Osteoblast (primary cell): ENCODE measurements at regions not wholly inside any gene's neighbourhood (a gene's known extent, or its start where the extent isn't known, plus 50 kb on each side); places are given as distances from the start of the nearest gene placed in this dataset.

Source experiments
- DNase-seq: peaks from one replicate; pipeline ENCODE4 v3.0.0; 2011; ENCODE audit warnings: low spot score, mixed read lengths; ENCODE audit not compliant: insufficient read length; ENCODE audit errors: missing footprints
- H2AFZ ChIP-seq: 2 replicates; pipeline ENCODE4 v1.6.0; 2011; ENCODE audit warnings: mild to moderate bottlenecking, low read length
- H3K27ac ChIP-seq: 2 replicates; pipeline ENCODE4 v1.5.1; 2011; ENCODE audit warnings: mild to moderate bottlenecking, low read depth, low read length, moderate library complexity
- H3K27me3 ChIP-seq: 2 replicates; pipeline ENCODE4 v1.6.0; 2012; ENCODE audit warnings: mild to moderate bottlenecking, control low read depth, inconsistent platforms, low read length, moderate library complexity; ENCODE audit not compliant: insufficient read depth
- H3K36me3 ChIP-seq: 2 replicates; pipeline ENCODE4 v1.5.1; 2011; ENCODE audit warnings: mild to moderate bottlenecking, low read length, control low read depth, moderate library complexity; ENCODE audit not compliant: insufficient read depth
- H3K4me1 ChIP-seq: 2 replicates; pipeline ENCODE4 v1.5.1; 2011; ENCODE audit warnings: mild to moderate bottlenecking, low read length, control low read depth, moderate library complexity; ENCODE audit not compliant: insufficient read depth
- H3K4me2 ChIP-seq: 2 replicates; pipeline ENCODE4 v1.6.0; 2011; ENCODE audit warnings: mild to moderate bottlenecking, low read length; ENCODE audit not compliant: insufficient read depth
- H3K4me3 ChIP-seq: fragments of 200-600 bp; sonication (generic); 3 replicates; pipeline ENCODE4 v1.5.1; 2012; ENCODE audit warnings: mild to moderate bottlenecking, low read length, inconsistent platforms; ENCODE audit not compliant: insufficient read depth
- H3K79me2 ChIP-seq: 2 replicates; pipeline ENCODE4 v1.6.0; 2012; ENCODE audit warnings: mild to moderate bottlenecking, low read length, control low read depth, inconsistent platforms; ENCODE audit not compliant: insufficient read depth
- H3K9me3 ChIP-seq: 2 replicates; pipeline ENCODE4 v1.5.1; 2011; ENCODE audit warnings: low read depth, low read length, control low read depth
- H4K20me1 ChIP-seq: 2 replicates; pipeline ENCODE4 v1.6.0; 2012; ENCODE audit warnings: mild to moderate bottlenecking, low read length, control low read depth; ENCODE audit not compliant: insufficient read depth
- TF ChIP-seq, protein P1 (sequence below): IDR thresholded peaks from 2 replicates; pipeline ENCODE4 v1.5.1; 2011; ENCODE audit warnings: mild to moderate bottlenecking, low read depth, low read length, moderate library complexity; ENCODE audit errors: extremely low read depth

- Histone ChIP-seq H3K36me3 (no peaks in the 10 kb centered on the region), H3K27ac (no peak overlapping the region)
- no peak for DNase-seq
Observed at GRCh38 chr6:168730931-168731716, 290.1 kb downstream of the SMOC2 start.

DNA sequence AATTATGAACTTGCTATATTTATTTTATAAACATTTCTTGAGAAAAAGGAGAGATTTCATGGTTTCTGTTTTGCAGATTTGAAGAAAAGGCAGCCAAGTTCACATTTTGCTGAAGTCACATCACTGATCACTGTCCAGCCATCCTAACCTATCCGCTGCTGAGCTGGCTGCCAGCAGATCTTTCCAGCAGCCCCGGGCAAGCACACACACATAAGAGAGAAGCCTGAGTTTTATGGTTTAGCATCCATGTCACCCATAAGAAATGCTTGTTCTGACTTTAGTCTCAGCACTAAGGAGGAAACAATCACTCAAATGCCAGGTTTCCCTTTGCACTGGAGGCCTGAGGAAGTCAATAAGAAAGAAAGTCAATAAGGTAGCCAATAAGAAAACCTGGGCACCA is 287.1 kb downstream of the SMOC2 start:
- no peaks in the 10 kb centered on the region for H3K79me2 ChIP-seq
- H3K4me1 ChIP-seq = no peaks in the 10 kb centered on the region
- H3K27ac ChIP-seq = no peak overlapping the region
- TF ChIP-seq, protein P1, sequence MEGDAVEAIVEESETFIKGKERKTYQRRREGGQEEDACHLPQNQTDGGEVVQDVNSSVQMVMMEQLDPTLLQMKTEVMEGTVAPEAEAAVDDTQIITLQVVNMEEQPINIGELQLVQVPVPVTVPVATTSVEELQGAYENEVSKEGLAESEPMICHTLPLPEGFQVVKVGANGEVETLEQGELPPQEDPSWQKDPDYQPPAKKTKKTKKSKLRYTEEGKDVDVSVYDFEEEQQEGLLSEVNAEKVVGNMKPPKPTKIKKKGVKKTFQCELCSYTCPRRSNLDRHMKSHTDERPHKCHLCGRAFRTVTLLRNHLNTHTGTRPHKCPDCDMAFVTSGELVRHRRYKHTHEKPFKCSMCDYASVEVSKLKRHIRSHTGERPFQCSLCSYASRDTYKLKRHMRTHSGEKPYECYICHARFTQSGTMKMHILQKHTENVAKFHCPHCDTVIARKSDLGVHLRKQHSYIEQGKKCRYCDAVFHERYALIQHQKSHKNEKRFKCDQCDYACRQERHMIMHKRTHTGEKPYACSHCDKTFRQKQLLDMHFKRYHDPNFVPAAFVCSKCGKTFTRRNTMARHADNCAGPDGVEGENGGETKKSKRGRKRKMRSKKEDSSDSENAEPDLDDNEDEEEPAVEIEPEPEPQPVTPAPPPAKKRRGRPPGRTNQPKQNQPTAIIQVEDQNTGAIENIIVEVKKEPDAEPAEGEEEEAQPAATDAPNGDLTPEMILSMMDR = no peak
- H3K4me2 ChIP-seq = no peak overlapping the region
- H3K36me3 ChIP-seq = no peaks in the 10 kb centered on the region
- H2AFZ ChIP-seq = no peak overlapping the region
- H3K4me3 ChIP-seq = no peak overlapping the region
- no peaks in the 10 kb centered on the region for H4K20me1 ChIP-seq
- no peaks in the 10 kb centered on the region for H3K27me3 ChIP-seq
- no peaks in the 10 kb centered on the region for H3K9me3 ChIP-seq
- no peak for DNase-seq

More at GRCh38 chr6:168730931-168731716, 290.1 kb downstream of the SMOC2 start:
- Histone ChIP-seq H3K27me3 (no peaks in the 10 kb centered on the region), H2AFZ (no peak overlapping the region), H3K4me3 (no peak overlapping the region), H4K20me1 (no peaks in the 10 kb centered on the region), H3K79me2 (no peaks in the 10 kb centered on the region), H3K4me1 (no peaks in the 10 kb centered on the region), H3K4me2 (no peak overlapping the region), H3K9me3 (no peaks in the 10 kb centered on the region)
- TF ChIP-seq, protein P1 = no peak

GRCh38 chr6:168726312-168726856 is 285.4 kb downstream of the SMOC2 start:
- Histone ChIP-seq H3K4me2 (no peak overlapping the region), H4K20me1 (no peaks in the 10 kb centered on the region), H3K36me3 (no peaks in the 10 kb centered on the region), H3K9me3 (no peaks in the 10 kb centered on the region), H3K4me1 (no peaks in the 10 kb centered on the region), H2AFZ (no peak overlapping the region), H3K4me3 (no peak overlapping the region), H3K27me3 (no peaks in the 10 kb centered on the region), H3K79me2 (no peaks in the 10 kb centered on the region), H3K27ac (no peak overlapping the region)
- DNase-seq = no peak
- TF ChIP-seq, protein P1 = no peak

GRCh38 chr6:168725802-168726201 is 284.8 kb downstream of the SMOC2 start:
- Histone ChIP-seq H3K27me3 (no peaks in the 10 kb centered on the region), H3K27ac (no peak overlapping the region), H3K4me2 (no peak overlapping the region), H3K79me2 (no peaks in the 10 kb centered on the region), H2AFZ (no peak overlapping the region), H4K20me1 (no peaks in the 10 kb centered on the region), H3K4me3 (no peak overlapping the region), H3K36me3 (no peaks in the 10 kb centered on the region), H3K4me1 (no peaks in the 10 kb centered on the region), H3K9me3 (no peaks in the 10 kb centered on the region)
- TF ChIP-seq, protein P1 = no peak
- DNase-seq = no peak
